HepG2 (cell line): ENCODE measurements at regions not wholly inside any gene's neighbourhood (a gene's known extent, or its start where the extent isn't known, plus 50 kb on each side); places are given as distances from the start of the nearest gene placed in this dataset.

Experiments used
- DPF2 ChIP-seq: sonication (generic); formaldehyde crosslinking; IDR thresholded peaks from 2 replicates; pipeline ENCODE4 v1.4.0; 2020; ENCODE audit warnings: mild to moderate bottlenecking, low read depth, missing genetic modification reagents, borderline replicate concordance
- HDAC2 ChIP-seq: sonication (generic); formaldehyde crosslinking; IDR thresholded peaks from 2 replicates; pipeline ENCODE4 v1.4.0; 2020; ENCODE audit warnings: missing genetic modification reagents
- IKZF5 ChIP-seq: IDR thresholded peaks from 2 replicates; pipeline ENCODE4 v1.6.1; 2018; ENCODE audit warnings: missing genetic modification reagents, mild to moderate bottlenecking, missing compliant biosample characterization
- MEIS1 ChIP-seq: sonication (generic); formaldehyde crosslinking; IDR thresholded peaks from 2 replicates; pipeline ENCODE4 v1.9.0; 2021; ENCODE audit warnings: mild to moderate bottlenecking, missing genetic modification reagents, moderate library complexity, borderline replicate concordance
- MXI1 ChIP-seq: IDR thresholded peaks from 3 replicates; pipeline ENCODE4 v1.6.1; 2012; ENCODE audit warnings: low read depth, low read length, inconsistent platforms, borderline replicate concordance
- NCOR1 ChIP-seq: fragments of 200-600 bp; sonication (generic); IDR thresholded peaks from 2 replicates; pipeline ENCODE4 v1.7.0; 2017; ENCODE audit warnings: antibody characterized with exemption, low read length, borderline replicate concordance
- REPIN1 ChIP-seq: sonication (generic); formaldehyde crosslinking; IDR thresholded peaks from 2 replicates; pipeline ENCODE4 v1.8.0; 2022; ENCODE audit warnings: missing genetic modification reagents, low read depth, mild to moderate bottlenecking, borderline replicate concordance
- SRSF9 ChIP-seq: fragments of 200-400 bp; formaldehyde crosslinking; IDR thresholded peaks from 2 replicates; pipeline ENCODE4 v1.6.1; 2018; ENCODE audit warnings: borderline replicate concordance, mild to moderate bottlenecking, low read depth, low read length; ENCODE audit not compliant: insufficient read depth, poor library complexity, severe bottlenecking
- ZNF616 ChIP-seq: sonication (generic); formaldehyde crosslinking; IDR thresholded peaks from 2 replicates; pipeline ENCODE4 v1.5.0; 2020; ENCODE audit warnings: low read depth, mild to moderate bottlenecking, missing genetic modification reagents
- ZNF841 ChIP-seq: sonication (generic); formaldehyde crosslinking; IDR thresholded peaks from 2 replicates; pipeline ENCODE4 v1.8.1; 2023; ENCODE audit warnings: missing genetic modification reagents, borderline replicate concordance
- TF ChIP-seq, protein P1 (sequence below): sonication (generic); formaldehyde crosslinking; IDR thresholded peaks from 2 replicates; pipeline ENCODE4 v1.4.0; 2020; ENCODE audit warnings: missing genetic modification reagents, borderline replicate concordance
- TF ChIP-seq, protein P2 (sequence below), 2 experiments: fragments of 450-650 bp in 1 of 2; sonication (generic) in 1 of 2; formaldehyde crosslinking; IDR thresholded peaks; 2 replicates each; pipeline versions ENCODE4 v1.5.0 to v1.8.0; 2020 to 2022; ENCODE audit warnings: mild to moderate bottlenecking in 1 of 2, missing genetic modification reagents in 1 of 2

DNA sequence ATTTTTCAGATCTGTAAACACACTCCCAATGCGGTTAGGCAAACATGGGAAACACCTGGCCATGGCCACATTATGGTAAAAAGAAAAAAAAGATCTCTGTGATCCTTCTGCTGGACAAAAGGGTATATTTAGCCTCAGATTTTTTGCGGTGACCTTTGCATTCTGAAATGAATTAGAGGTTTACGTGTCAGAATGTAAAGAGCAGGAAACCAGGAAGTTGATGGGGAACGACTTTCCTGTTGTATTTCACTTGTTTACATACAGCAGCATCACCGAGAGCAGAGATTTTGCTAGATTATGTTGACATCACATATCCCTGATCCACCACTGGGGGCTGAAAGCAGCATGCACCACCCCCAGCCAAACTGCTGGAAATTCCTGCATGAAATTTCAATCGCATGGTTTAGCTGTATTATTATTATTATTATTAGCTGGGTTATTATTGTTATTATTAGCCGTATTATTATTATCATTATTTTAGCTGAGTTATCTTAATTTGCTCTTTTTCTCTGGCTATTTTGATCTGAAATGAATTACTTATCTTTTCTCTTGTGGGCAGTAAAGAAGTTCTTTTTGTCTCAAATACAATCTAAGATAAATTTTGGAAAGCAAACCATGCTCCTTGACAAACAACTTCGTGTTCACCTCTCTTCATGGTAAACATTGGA, 189.4 kb downstream of the ZFP64 start (continued):
- TF ChIP-seq, protein P1, sequence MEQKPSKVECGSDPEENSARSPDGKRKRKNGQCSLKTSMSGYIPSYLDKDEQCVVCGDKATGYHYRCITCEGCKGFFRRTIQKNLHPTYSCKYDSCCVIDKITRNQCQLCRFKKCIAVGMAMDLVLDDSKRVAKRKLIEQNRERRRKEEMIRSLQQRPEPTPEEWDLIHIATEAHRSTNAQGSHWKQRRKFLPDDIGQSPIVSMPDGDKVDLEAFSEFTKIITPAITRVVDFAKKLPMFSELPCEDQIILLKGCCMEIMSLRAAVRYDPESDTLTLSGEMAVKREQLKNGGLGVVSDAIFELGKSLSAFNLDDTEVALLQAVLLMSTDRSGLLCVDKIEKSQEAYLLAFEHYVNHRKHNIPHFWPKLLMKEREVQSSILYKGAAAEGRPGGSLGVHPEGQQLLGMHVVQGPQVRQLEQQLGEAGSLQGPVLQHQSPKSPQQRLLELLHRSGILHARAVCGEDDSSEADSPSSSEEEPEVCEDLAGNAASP: 0 out of 2 replicates have a peak, but pooled peaks have one; percentile 28
- TF ChIP-seq IKZF5 (CRISPR knock-in tag) (0 out of 2 replicates have a peak, but pooled peaks have one; percentile 64), ZNF841 (no peak), REPIN1 (CRISPR knock-in tag) (peak; percentile 36; the same call in 1 of the 2 replicates), MXI1 (peak; percentile 46; the same call in 1 of the 3 replicates), SRSF9 (no peak), ZNF616 (CRISPR knock-in tag) (no peak), MEIS1 (CRISPR knock-in tag) (no peak), DPF2 (CRISPR knock-in tag) (peak; percentile 66; the same call in 1 of the 2 replicates), NCOR1 (peak; percentile 25; the same call in 1 of the 2 replicates), HDAC2 (CRISPR knock-in tag) (peak; percentile 74)
- TF ChIP-seq, protein P2, sequence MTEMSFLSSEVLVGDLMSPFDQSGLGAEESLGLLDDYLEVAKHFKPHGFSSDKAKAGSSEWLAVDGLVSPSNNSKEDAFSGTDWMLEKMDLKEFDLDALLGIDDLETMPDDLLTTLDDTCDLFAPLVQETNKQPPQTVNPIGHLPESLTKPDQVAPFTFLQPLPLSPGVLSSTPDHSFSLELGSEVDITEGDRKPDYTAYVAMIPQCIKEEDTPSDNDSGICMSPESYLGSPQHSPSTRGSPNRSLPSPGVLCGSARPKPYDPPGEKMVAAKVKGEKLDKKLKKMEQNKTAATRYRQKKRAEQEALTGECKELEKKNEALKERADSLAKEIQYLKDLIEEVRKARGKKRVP (CRISPR knock-in tag; IDR thresholded peaks at IDR 0.05): peak in 1 of 2 experiments; percentile 53; a peak in 1 of 4 replicates
